HCT116 (cell line): ENCODE measurements at regions not wholly inside any gene's neighbourhood (a gene's known extent, or its start where the extent isn't known, plus 50 kb on each side); places are given as distances from the start of the nearest gene placed in this dataset.

Experiments used
- EGR1 ChIP-seq: IDR thresholded peaks from 2 replicates; pipeline ENCODE4 v1.6.1; 2012; ENCODE audit warnings: low read depth
- FOSL1 ChIP-seq: IDR thresholded peaks from 2 replicates; pipeline ENCODE4 v1.6.1; 2012; ENCODE audit warnings: low read depth
- TCF7L2 ChIP-seq: IDR thresholded peaks from 2 replicates; pipeline ENCODE4 v1.7.0; 2011; ENCODE audit warnings: borderline replicate concordance, inconsistent platforms; ENCODE audit not compliant: insufficient read depth, insufficient read length; ENCODE audit errors: extremely low read depth

DNA sequence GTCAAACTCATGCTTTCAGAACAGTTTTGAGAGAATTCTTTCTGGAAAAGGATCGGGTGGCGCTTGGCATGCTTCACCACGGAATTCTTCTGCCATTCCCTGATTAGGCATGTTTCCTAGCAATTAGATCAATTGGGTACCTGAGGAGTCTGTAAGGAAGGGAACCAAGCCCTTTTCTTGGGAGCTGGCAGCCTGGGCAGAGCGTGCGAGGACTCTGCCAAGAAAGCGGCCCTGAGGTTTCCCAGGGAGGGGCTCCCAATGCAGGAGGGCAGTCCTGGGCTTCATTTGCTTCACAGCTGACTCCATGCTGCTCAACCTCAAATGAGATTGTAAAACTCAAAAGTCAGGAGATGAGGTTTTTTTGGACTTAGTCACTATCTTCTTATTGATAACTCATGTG lies 60.3 kb downstream of the MYCN start:
- no peak for TF ChIP-seq TCF7L2
- no peak for TF ChIP-seq EGR1
- no peak for TF ChIP-seq FOSL1
